K562 (cell line): ENCODE measurements at regions not wholly inside any gene's neighbourhood (a gene's known extent, or its start where the extent isn't known, plus 50 kb on each side); places are given as distances from the start of the nearest gene placed in this dataset.

Experiments used
- ARID4B ChIP-seq: sonication (generic); formaldehyde crosslinking; IDR thresholded peaks from 2 replicates; pipeline ENCODE4 v1.8.0; 2022; ENCODE audit warnings: mild to moderate bottlenecking, missing genetic modification reagents
- CEBPZ ChIP-seq: fragments of 150-350 bp; IDR thresholded peaks from 2 replicates; pipeline ENCODE4 v1.6.1; 2014; ENCODE audit warnings: low read depth, mild to moderate bottlenecking, low read length, borderline replicate concordance
- IRF9 ChIP-seq: fragments of 450-650 bp; IDR thresholded peaks from 2 replicates; pipeline ENCODE4 v1.6.1; 2016; ENCODE audit warnings: missing biosample characterization, missing genetic modification characterization
- NFATC3 ChIP-seq: fragments of 450-650 bp; IDR thresholded peaks from 2 replicates; pipeline ENCODE4 v1.6.1; 2017; ENCODE audit warnings: mild to moderate bottlenecking
- NONO ChIP-seq, 2 experiments: fragments of 200-400 bp in 1 of 2; fragments of 450-650 bp in 1 of 2; formaldehyde crosslinking in 1 of 2; IDR thresholded peaks; 2 replicates each; pipeline ENCODE4 v1.6.1; 2017; ENCODE audit warnings: low read depth in 2 of 2, mild to moderate bottlenecking in 2 of 2, moderate library complexity in 2 of 2, low read length in 1 of 2
- PRPF4 ChIP-seq: fragments of 200-400 bp; formaldehyde crosslinking; IDR thresholded peaks from one replicate; pipeline ENCODE4 v1.6.1; 2017; ENCODE audit warnings: low read length, low read depth, mild to moderate bottlenecking; ENCODE audit not compliant: insufficient read depth, poor library complexity, severe bottlenecking
- STAT6 ChIP-seq: sonication (generic); formaldehyde crosslinking; IDR thresholded peaks from 2 replicates; pipeline ENCODE4 v1.8.1; 2023; ENCODE audit warnings: mild to moderate bottlenecking, missing genetic modification reagents
- TARDBP ChIP-seq: fragments of 450-650 bp; IDR thresholded peaks from 2 replicates; pipeline ENCODE4 v1.6.1; 2016
- THRB ChIP-seq: fragments of 450-650 bp; formaldehyde crosslinking; conservative IDR thresholded peaks from 2 replicates; pipeline ENCODE4 v1.4.0; 2022; ENCODE audit warnings: mild to moderate bottlenecking, missing genetic modification characterization
- TSC22D4 ChIP-seq: fragments of 450-650 bp; IDR thresholded peaks from 2 replicates; pipeline ENCODE4 v1.6.1; 2016; ENCODE audit warnings: missing genetic modification characterization, missing biosample characterization, control low read depth
- YBX1 ChIP-seq: fragments of 450-650 bp; IDR thresholded peaks from 2 replicates; pipeline ENCODE4 v1.7.1; 2016; ENCODE audit warnings: mild to moderate bottlenecking
- ZNF143 ChIP-seq: sonication (generic); formaldehyde crosslinking; IDR thresholded peaks from 2 replicates; pipeline ENCODE4 v1.9.0; 2022; ENCODE audit warnings: mild to moderate bottlenecking, missing genetic modification reagents
- ZNF655 ChIP-seq: fragments of 250-450 bp; sonication (Bioruptor Pico); IDR thresholded peaks from 2 replicates; pipeline ENCODE4 v1.5.0; 2021
- ZNF668 ChIP-seq: fragments of 250-450 bp; sonication (Bioruptor Pico); IDR thresholded peaks from 2 replicates; pipeline ENCODE4 v1.8.0; 2022; ENCODE audit warnings: mild to moderate bottlenecking, inconsistent platforms

- TF ChIP-seq PRPF4 (no peak), NFATC3 (no peak), ARID4B (CRISPR knock-in tag) (no peak), NONO (IDR thresholded peaks at IDR 0.05; ENCODE audit: low read depth in 2 of 2, low read length in 1 of 2) (no peak), YBX1 (no peak), IRF9 (tag) (no peak), ZNF668 (CRISPR knock-in tag) (no peak), ZNF655 (no peak), CEBPZ (no peak), TARDBP (no peak), ZNF143 (CRISPR knock-in tag) (no peak), THRB (CRISPR knock-in tag) (no peak), TSC22D4 (tag) (no peak), STAT6 (CRISPR knock-in tag) (no peak)
Measured at GRCh38 chr4:127525608-127526007, 107.1 kb upstream of the INTU start (continued).
